HCT116 (cell line): ENCODE measurements at regions not wholly inside any gene's neighbourhood (a gene's known extent, or its start where the extent isn't known, plus 50 kb on each side); places are given as distances from the start of the nearest gene placed in this dataset.

Source experiments
- ATAC-seq: fragments of 200-7000 bp; cut with Tn5 transposase; 2 replicates; pipeline ENCODE4 v1.9.1; 2020; ENCODE audit warnings: mild to moderate bottlenecking, moderate library complexity
- BruUV-seq: library from RNA; stranded (reverse); fragments of 400-500 nt; replicated peaks from 2 replicates; lab custom pipeline; 2021; lab: Mats Ljungman, UMichigan
- CTCF ChIA-PET: fragments of 300-600 bp; sonication (Branson Sonifier 250); formaldehyde crosslinking; loops from one replicate; lab custom pipeline; 2021; ENCODE audit warnings: antibody characterized with exemption; lab: Charles Lee
- POLR2A ChIA-PET: fragments of 300-600, 350-600 bp; sonication (Branson Sonifier 250); formaldehyde crosslinking; loops from one replicate; lab custom pipeline; 2021; ENCODE audit warnings: antibody characterized with exemption; lab: Charles Lee
- RAD21 ChIA-PET, 2 experiments: fragments of 300-600 bp; sonication (Branson Sonifier 250); formaldehyde crosslinking; loops; one replicate each; lab custom pipeline; 2023; ENCODE audit warnings: low total read pairs in 2 of 2; ENCODE audit not compliant: uncharacterized antibody in 2 of 2, unreplicated experiment in 2 of 2, low non-redundant PET in 1 of 2; lab: Charles Lee
- DNase-seq: peaks from one replicate; pipeline ENCODE4 v3.0.0-alpha.2; 2010; ENCODE audit warnings: low read depth, low spot score
- H2AFZ ChIP-seq: fragments of 200-600 bp; shearing (Covaris generic), sonication (generic); 2 replicates; pipeline ENCODE4 v1.6.1; 2017; ENCODE audit warnings: low read depth, mixed run types, mixed read lengths, antibody characterized with exemption, low read length; ENCODE audit not compliant: poor library complexity, severe bottlenecking
- H3K27ac ChIP-seq: 2 replicates; pipeline ENCODE4 v1.5.1; 2012; ENCODE audit warnings: low read depth, low read length
- H3K27me3 ChIP-seq: fragments of 200-600 bp; sonication (generic); 2 replicates; pipeline ENCODE4 v1.6.1; 2016; ENCODE audit warnings: mixed run types, low read length, mixed read lengths; ENCODE audit not compliant: insufficient read depth
- H3K36me3 ChIP-seq, 2 experiments: fragments of 200-500 bp in 1 of 2; fragments of 200-600 bp in 1 of 2; sonication (Bioruptor generic) in 1 of 2; sonication (generic) in 1 of 2; 2 replicates each; pipeline versions ENCODE4 v1.5.1 to v1.6.1; 2014 to 2016; ENCODE audit warnings: low read length in 2 of 2, inconsistent platforms in 1 of 2, mixed read lengths in 1 of 2, mixed run types in 1 of 2; ENCODE audit not compliant: insufficient read depth in 2 of 2, control insufficient read depth in 1 of 2
- H3K4me1 ChIP-seq, 2 experiments: fragments of 200-600 bp in 1 of 2; sonication (generic) in 1 of 2; 2 replicates each; pipeline versions ENCODE4 v1.5.1 to v1.6.1; 2012 to 2017; ENCODE audit warnings: low read length in 2 of 2, inconsistent platforms in 1 of 2, mild to moderate bottlenecking in 1 of 2, mixed read lengths in 1 of 2, mixed run types in 1 of 2, moderate library complexity in 1 of 2; ENCODE audit not compliant: insufficient read depth in 2 of 2, control insufficient read depth in 1 of 2
- H3K4me2 ChIP-seq: fragments of 200-600 bp; sonication (generic); 2 replicates; pipeline ENCODE4 v1.6.1; 2017; ENCODE audit warnings: mixed run types, low read length, mixed read lengths
- H3K4me3 ChIP-seq, 2 experiments: fragments of 200-600 bp in 1 of 2; sonication (generic) in 1 of 2; replicated peaks in 1 of 2; 2 replicates each; pipeline ENCODE4 v1.5.1; 2011 to 2016; ENCODE audit warnings: low read length in 2 of 2, control low read depth in 1 of 2, low read depth in 1 of 2, mild to moderate bottlenecking in 1 of 2, mixed read lengths in 1 of 2, mixed run types in 1 of 2
- H3K79me2 ChIP-seq: fragments of 200-600 bp; sonication (generic); 2 replicates; pipeline ENCODE4 v1.6.1; 2017; ENCODE audit warnings: mild to moderate bottlenecking, mixed run types, low read length, moderate library complexity, mixed read lengths; ENCODE audit not compliant: insufficient read depth
- H3K9ac ChIP-seq: fragments of 200-600 bp; sonication (generic); 2 replicates; pipeline ENCODE4 v1.6.1; 2016; ENCODE audit warnings: low read length, mixed read lengths
- H3K9me2 ChIP-seq: fragments of 200-600 bp; sonication (generic), shearing (Covaris generic); 2 replicates; pipeline ENCODE4 v1.6.1; 2017; ENCODE audit warnings: mixed run types, mild to moderate bottlenecking, moderate library complexity; ENCODE audit not compliant: insufficient read depth
- H3K9me3 ChIP-seq, 2 experiments: fragments of 200-500 bp in 1 of 2; fragments of 200-600 bp in 1 of 2; sonication (Bioruptor generic) in 1 of 2; sonication (generic) in 1 of 2; 2 replicates each; pipeline ENCODE4 v1.6.1; 2014 to 2017; ENCODE audit warnings: low read length in 2 of 2, mixed read lengths in 2 of 2, inconsistent platforms in 1 of 2, low read depth in 1 of 2, mild to moderate bottlenecking in 1 of 2, mixed run types in 1 of 2, moderate library complexity in 1 of 2; ENCODE audit not compliant: control insufficient read depth in 1 of 2, insufficient read depth in 1 of 2
- H4K20me1 ChIP-seq: fragments of 200-600 bp; sonication (generic), shearing (Covaris generic); 2 replicates; pipeline ENCODE4 v1.6.1; 2017; ENCODE audit warnings: mixed run types, mild to moderate bottlenecking, moderate library complexity; ENCODE audit not compliant: insufficient read depth
- CBX3 ChIP-seq: IDR thresholded peaks from 2 replicates; pipeline ENCODE4 v1.6.1; 2012; ENCODE audit warnings: low read depth
- CTCF ChIP-seq, 3 experiments: fragments of 200-600 bp in 1 of 3; sonication (generic) in 1 of 3; IDR thresholded peaks in 2 of 3; conservative IDR thresholded peaks in 1 of 3; 2 replicates each; pipeline ENCODE4 v1.5.1; 2012 to 2017; ENCODE audit warnings: low read depth in 2 of 3, low read length in 2 of 3, antibody characterized with exemption in 1 of 3, borderline replicate concordance in 1 of 3, control low read depth in 1 of 3, mild to moderate bottlenecking in 1 of 3, mixed read lengths in 1 of 3, mixed run types in 1 of 3, moderate library complexity in 1 of 3; ENCODE audit not compliant: insufficient read depth in 1 of 3
- ELF1 ChIP-seq: IDR thresholded peaks from 2 replicates; pipeline ENCODE4 v1.6.1; 2012; ENCODE audit warnings: low read depth, borderline replicate concordance
- EZH2phosphoT487 ChIP-seq: fragments of 200-600 bp; IDR thresholded peaks from 2 replicates; pipeline ENCODE4 v1.6.1; 2018; ENCODE audit warnings: antibody characterized with exemption, borderline replicate concordance
- RAD21 ChIP-seq: IDR thresholded peaks from 2 replicates; pipeline ENCODE4 v1.6.1; 2012; ENCODE audit warnings: low read depth, mild to moderate bottlenecking
- SIN3A ChIP-seq: IDR thresholded peaks from 2 replicates; pipeline ENCODE4 v1.6.1; 2012; ENCODE audit warnings: low read depth
- YY1 ChIP-seq: IDR thresholded peaks from 2 replicates; pipeline ENCODE4 v1.6.1; 2011; ENCODE audit warnings: low read length, low read depth, moderate library complexity, mild to moderate bottlenecking; ENCODE audit not compliant: insufficient replicate concordance; ENCODE audit errors: extremely low read depth
- intact Hi-C: fragments of 100-400 bp; cut with micrococcal nuclease; formaldehyde crosslinking; loops from 2 replicates; pipeline ENCODE4 v1.10.0; 2022

DNA sequence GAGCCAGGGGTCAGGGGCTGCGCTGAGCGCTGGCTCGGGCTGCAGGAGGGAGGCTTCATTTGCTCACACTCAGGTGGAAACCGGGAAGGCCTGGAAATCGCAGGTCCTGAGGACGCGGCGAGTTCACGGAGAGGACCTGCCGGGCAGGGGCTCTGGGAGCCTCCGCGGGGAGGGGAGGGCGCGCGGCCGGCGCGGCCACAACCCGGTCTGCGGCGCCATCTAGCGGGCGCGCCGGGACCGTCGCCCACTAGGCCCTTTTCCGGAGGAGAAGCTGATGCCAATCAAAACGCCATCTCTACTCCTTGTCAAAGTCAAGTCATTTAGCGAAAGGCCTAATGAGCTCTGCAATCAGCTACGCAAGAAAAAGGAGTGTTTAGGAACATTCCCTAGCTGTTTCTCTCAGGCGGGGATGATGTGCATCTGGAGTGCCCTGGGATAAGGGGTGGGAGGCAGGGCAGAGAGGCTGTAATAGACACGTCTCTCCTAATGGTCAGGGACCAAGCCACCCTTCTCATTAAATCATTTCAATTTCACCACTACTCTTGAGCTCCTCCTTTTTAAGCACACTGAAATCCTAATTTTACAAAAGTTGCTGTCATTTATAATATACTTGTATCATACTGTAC, 885.8 kb upstream of the TMEM132C start:
- RAD21 ChIA-PET, result interaction anchor here (0.9 to 1.0 kb wide), 2 partner anchors 17 to 597 kb away, joined by 3 read pairs; no protein-coding TSS in a partner anchor
- no peaks in the 10 kb centered on the region; the same call in 1 of the 2 replicates for H4K20me1 ChIP-seq
- no peak overlapping the region for H3K9ac ChIP-seq
- no peaks in the 10 kb centered on the region for H3K36me3 ChIP-seq
- H3K9me3 ChIP-seq, result no peaks in the 10 kb centered on the region
- peak overlapping the region; percentile 42 for H2AFZ ChIP-seq
- H3K27ac ChIP-seq, result no peak overlapping the region
- TF ChIP-seq YY1 (no peak), EZH2phosphoT487 (no peak), ELF1 (no peak), SIN3A (no peak), RAD21 (peak; percentile 89), CTCF (IDR thresholded peaks at IDR 0.05 in 2 of 3, conservative IDR thresholded peaks at IDR 0.05 in 1 of 3; ENCODE audit: borderline replicate concordance in 1 of 3, insufficient read depth in 1 of 3, low read depth in 2 of 3, low read length in 2 of 3) (peak; percentile 74 to 93 (median 92)), CBX3 (no peak)
- H3K9me2 ChIP-seq, result no peaks in the 10 kb centered on the region
- H3K79me2 ChIP-seq, result no peaks in the 10 kb centered on the region
- ATAC-seq (peak; percentile 99), DNase-seq (peak; percentile 21)
- H3K27me3 ChIP-seq, result no peaks in the 10 kb centered on the region
- BruUV-seq, result no TSS peak
- intact Hi-C loops, result loop anchor here (1.0 to 2.0 kb wide), 6 partner anchors 88 to 1848 kb away; no protein-coding TSS in a partner anchor
- POLR2A ChIA-PET, result no interaction called here
- no peak overlapping the region for H3K4me3 ChIP-seq
- H3K4me1 ChIP-seq, result no peaks in the 10 kb centered on the region
- peak overlapping the region; percentile 57 for H3K4me2 ChIP-seq
- CTCF ChIA-PET, result interaction anchor here (0.6 to 2.1 kb wide), 12 partner anchors 9 to 640 kb away, joined by 3 to 21 read pairs (median 4); no protein-coding TSS in a partner anchor
